Neutrophil (primary cell): ENCODE measurements at regions not wholly inside any gene's neighbourhood (a gene's known extent, or its start where the extent isn't known, plus 50 kb on each side); places are given as distances from the start of the nearest gene placed in this dataset.

ENCODE experiments used
- H3K27ac ChIP-seq: fragments of 200-600 bp; sonication (generic); 2 replicates; pipeline ENCODE4 v1.5.1; 2016; ENCODE audit warnings: mild to moderate bottlenecking, moderate library complexity
- H3K27me3 ChIP-seq: fragments of 200-600 bp; sonication (generic); 2 replicates; pipeline ENCODE4 v1.6.0; 2016; ENCODE audit warnings: mild to moderate bottlenecking
- H3K36me3 ChIP-seq: fragments of 200-600 bp; sonication (generic); 2 replicates; pipeline ENCODE4 v1.5.1; 2017
- H3K4me1 ChIP-seq, 2 experiments: fragments of 200-600 bp in 1 of 2; sonication (generic) in 1 of 2; 1 replicate in 1 of 2; 2 replicates in 1 of 2; pipeline versions ENCODE4 v1.5.1 to v1.6.1; 2013 to 2016; ENCODE audit warnings: low read depth in 1 of 2, low read length in 1 of 2, mild to moderate bottlenecking in 1 of 2, moderate library complexity in 1 of 2; ENCODE audit not compliant: control insufficient read depth in 1 of 2, insufficient read depth in 1 of 2
- H3K4me3 ChIP-seq, 2 experiments: fragments of 200-600 bp in 1 of 2; sonication (generic) in 1 of 2; 1 replicate in 1 of 2; 2 replicates in 1 of 2; pipeline ENCODE4 v1.5.1; 2013 to 2016; ENCODE audit warnings: low read depth in 1 of 2, low read length in 1 of 2, mild to moderate bottlenecking in 1 of 2, moderate library complexity in 1 of 2
- H3K9me3 ChIP-seq: fragments of 200-600 bp; sonication (generic); 2 replicates; pipeline ENCODE4 v1.5.1; 2016
- TF ChIP-seq, protein P1 (sequence below): fragments of 200-600 bp; sonication (generic); IDR thresholded peaks from 2 replicates; pipeline ENCODE4 v1.5.1; 2016; ENCODE audit warnings: antibody characterized with exemption

- H3K4me1 ChIP-seq, result no peaks in the 10 kb centered on the region
- no peaks in the 10 kb centered on the region for H3K36me3 ChIP-seq
- TF ChIP-seq, protein P1, sequence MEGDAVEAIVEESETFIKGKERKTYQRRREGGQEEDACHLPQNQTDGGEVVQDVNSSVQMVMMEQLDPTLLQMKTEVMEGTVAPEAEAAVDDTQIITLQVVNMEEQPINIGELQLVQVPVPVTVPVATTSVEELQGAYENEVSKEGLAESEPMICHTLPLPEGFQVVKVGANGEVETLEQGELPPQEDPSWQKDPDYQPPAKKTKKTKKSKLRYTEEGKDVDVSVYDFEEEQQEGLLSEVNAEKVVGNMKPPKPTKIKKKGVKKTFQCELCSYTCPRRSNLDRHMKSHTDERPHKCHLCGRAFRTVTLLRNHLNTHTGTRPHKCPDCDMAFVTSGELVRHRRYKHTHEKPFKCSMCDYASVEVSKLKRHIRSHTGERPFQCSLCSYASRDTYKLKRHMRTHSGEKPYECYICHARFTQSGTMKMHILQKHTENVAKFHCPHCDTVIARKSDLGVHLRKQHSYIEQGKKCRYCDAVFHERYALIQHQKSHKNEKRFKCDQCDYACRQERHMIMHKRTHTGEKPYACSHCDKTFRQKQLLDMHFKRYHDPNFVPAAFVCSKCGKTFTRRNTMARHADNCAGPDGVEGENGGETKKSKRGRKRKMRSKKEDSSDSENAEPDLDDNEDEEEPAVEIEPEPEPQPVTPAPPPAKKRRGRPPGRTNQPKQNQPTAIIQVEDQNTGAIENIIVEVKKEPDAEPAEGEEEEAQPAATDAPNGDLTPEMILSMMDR, result no peak
- no peak overlapping the region for H3K4me3 ChIP-seq
- H3K27me3 ChIP-seq, result no peaks in the 10 kb centered on the region
- H3K27ac ChIP-seq, result no peak overlapping the region
- H3K9me3 ChIP-seq, result no peaks in the 10 kb centered on the region
Measured at GRCh38 chr5:125227333-125228095, 481.1 kb upstream of the ZNF608 start.

- H3K4me1 ChIP-seq, result no peaks in the 10 kb centered on the region
- no peaks in the 10 kb centered on the region for H3K9me3 ChIP-seq
- no peaks in the 10 kb centered on the region for H3K36me3 ChIP-seq
- TF ChIP-seq, protein P1, result no peak
- H3K27me3 ChIP-seq, result no peaks in the 10 kb centered on the region
- H3K27ac ChIP-seq, result no peak overlapping the region
- no peak overlapping the region for H3K4me3 ChIP-seq
Measured at GRCh38 chr5:125228363-125229070, 482.1 kb upstream of the ZNF608 start.

GRCh38 chr5:125229556-125229955 lies 483.1 kb upstream of the ZNF608 start:
- Histone ChIP-seq H3K4me1 (no peaks in the 10 kb centered on the region), H3K36me3 (no peaks in the 10 kb centered on the region), H3K27me3 (no peaks in the 10 kb centered on the region), H3K9me3 (no peaks in the 10 kb centered on the region), H3K4me3 (no peak overlapping the region), H3K27ac (no peak overlapping the region)
- TF ChIP-seq, protein P1, result no peak

GRCh38 chr5:125232779-125233230 lies 486.4 kb upstream of the ZNF608 start:
- Histone ChIP-seq H3K36me3 (no peaks in the 10 kb centered on the region), H3K4me3 (no peak overlapping the region), H3K9me3 (no peaks in the 10 kb centered on the region), H3K4me1 (no peaks in the 10 kb centered on the region), H3K27ac (no peak overlapping the region), H3K27me3 (no peaks in the 10 kb centered on the region)
- TF ChIP-seq, protein P1, result no peak

GRCh38 chr5:125233944-125234343 lies 487.5 kb upstream of the ZNF608 start:
- Histone ChIP-seq H3K4me3 (no peak overlapping the region), H3K27me3 (no peaks in the 10 kb centered on the region), H3K36me3 (no peaks in the 10 kb centered on the region), H3K27ac (no peak overlapping the region), H3K9me3 (no peaks in the 10 kb centered on the region), H3K4me1 (no peaks in the 10 kb centered on the region)
- TF ChIP-seq, protein P1, result no peak
